ENCODE measurements at regions not wholly inside any gene's neighbourhood (a gene's known extent, or its start where the extent isn't known, plus 50 kb on each side); places are given as distances from the start of the nearest gene placed in this dataset.

GRCh38 chr5:164600274-164600673, 1094.9 kb downstream of the MAT2B start:
- no peak for FAIRE-seq
- no peak for DNase-seq (ENCODE audit: insufficient read length, low spot score)
- no peak for TF ChIP-seq POLR2A (IDR thresholded peaks at IDR 0.05; ENCODE audit: low read depth, low read length)

- FAIRE-seq (no peak), DNase-seq (ENCODE audit: insufficient read length, low spot score) (no peak)
- no peak for TF ChIP-seq POLR2A (IDR thresholded peaks at IDR 0.05; ENCODE audit: low read depth, low read length)
Measured at GRCh38 chr5:164600929-164601535, 1095.6 kb downstream of the MAT2B start.

DNA sequence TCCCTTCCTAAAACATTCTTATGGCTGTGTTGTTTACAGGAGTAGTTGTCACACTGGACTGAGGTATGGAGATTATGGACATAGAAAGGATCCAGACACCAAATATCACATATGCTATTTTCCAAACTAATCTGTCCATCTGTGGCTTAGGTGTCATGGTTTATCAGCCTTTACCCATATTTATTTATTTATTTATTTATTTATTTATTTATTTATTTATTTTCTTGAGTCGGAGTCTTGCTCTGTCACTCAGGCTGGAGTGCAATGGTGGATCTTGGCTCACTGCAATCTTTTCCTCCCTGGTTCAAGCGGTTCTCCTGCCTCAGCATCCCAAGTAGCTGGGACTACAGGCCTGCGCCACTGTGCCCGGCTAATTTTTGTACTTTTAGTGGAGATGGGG, 1103.1 kb downstream of the MAT2B start:
- TF ChIP-seq POLR2A (IDR thresholded peaks at IDR 0.05; ENCODE audit: low read depth, low read length): no peak
- DNase-seq (ENCODE audit: insufficient read length, low spot score): no peak
- no peak for FAIRE-seq

DNA sequence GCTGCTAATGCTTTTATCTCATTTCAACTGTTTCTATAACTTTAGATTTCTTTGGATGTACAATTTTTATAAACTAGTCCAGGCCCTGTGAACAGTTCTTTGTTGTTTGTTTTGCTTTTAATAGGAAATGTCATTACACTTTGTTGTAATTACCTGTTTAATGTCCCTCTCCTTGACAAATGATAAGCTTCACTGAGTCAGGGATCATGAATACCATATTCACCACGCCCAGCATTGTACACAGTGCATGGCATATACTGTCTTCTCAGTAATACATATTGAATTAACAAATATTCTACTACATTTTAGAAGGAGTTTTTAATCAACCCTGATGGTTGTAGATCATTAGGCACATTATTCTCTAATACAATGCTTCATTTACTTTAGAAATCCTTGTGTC, 1105.0 kb downstream of the MAT2B start:
- FAIRE-seq (no peak), DNase-seq (ENCODE audit: insufficient read length, low spot score) (no peak)
- no peak for TF ChIP-seq POLR2A (IDR thresholded peaks at IDR 0.05; ENCODE audit: low read depth, low read length)

DNA sequence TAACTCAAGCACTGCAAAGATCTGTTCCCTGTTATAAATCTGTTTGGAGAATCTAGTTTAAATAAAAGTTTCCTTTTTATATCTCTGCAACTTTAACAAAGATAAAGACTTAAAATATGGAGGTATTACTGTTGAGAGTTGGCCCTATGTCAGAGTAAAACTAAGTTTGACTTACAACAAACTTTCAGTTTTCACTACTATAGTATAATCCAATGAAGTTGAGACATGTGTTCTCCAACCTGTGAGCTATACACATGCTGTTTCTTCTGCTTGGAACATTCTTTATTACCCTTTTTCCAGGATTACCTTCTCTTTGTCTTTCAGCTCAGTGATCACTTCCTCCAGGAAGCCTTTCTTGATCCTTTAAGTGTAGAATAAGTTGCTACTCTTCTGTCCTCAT, 1109.3 kb downstream of the MAT2B start:
- no peak for TF ChIP-seq POLR2A (IDR thresholded peaks at IDR 0.05; ENCODE audit: low read depth, low read length)
- no peak for FAIRE-seq
- DNase-seq (ENCODE audit: insufficient read length, low spot score): no peak

DNA sequence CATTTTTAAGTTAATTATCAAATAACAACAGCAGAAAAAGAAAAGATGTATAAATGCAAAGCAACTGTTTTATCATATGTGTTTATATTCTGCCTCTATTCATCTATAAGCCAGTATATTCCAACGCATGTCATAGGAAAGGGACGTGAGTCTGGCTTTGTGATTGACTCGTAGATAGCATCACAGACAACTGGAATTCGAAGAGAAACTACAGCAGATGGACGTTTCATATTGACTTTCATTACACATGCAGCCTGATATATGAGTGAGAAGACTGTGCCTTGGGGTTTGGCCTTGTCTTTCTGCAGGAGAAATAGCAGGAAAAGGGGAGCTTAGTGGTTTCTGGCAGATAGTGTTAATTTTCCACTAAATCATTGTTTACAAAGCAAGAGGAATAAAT, 1111.9 kb downstream of the MAT2B start:
- TF ChIP-seq POLR2A (IDR thresholded peaks at IDR 0.05; ENCODE audit: low read depth, low read length): no peak
- DNase-seq (ENCODE audit: insufficient read length, low spot score) (no peak), FAIRE-seq (no peak)

GRCh38 chr5:164627021-164627420, 1121.6 kb downstream of the MAT2B start:
- FAIRE-seq (no peak), DNase-seq (ENCODE audit: insufficient read length, low spot score) (no peak)
- TF ChIP-seq POLR2A (IDR thresholded peaks at IDR 0.05; ENCODE audit: low read depth, low read length): no peak

DNA sequence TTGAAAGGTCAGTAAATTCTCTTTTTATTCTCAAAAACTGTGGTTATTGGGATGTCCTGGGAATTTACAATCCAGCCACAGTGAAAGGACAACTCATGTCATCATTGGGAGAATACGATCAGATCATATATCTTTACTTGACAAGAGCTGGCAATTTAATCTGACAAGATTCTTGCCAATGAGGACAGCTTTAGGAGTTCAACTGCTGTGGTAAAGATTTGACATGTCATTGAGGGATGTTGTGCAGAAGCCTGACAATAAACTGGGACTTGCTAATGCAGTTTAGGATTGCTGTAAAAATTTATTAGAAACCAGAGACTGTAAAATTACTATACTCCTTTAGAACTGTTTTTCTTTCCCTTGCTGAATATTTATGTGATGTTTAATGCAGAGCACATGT, 1131.0 kb downstream of the MAT2B start:
- FAIRE-seq (no peak), DNase-seq (ENCODE audit: insufficient read length, low spot score) (no peak)
- no peak for TF ChIP-seq POLR2A (IDR thresholded peaks at IDR 0.05; ENCODE audit: low read depth, low read length)

DNA sequence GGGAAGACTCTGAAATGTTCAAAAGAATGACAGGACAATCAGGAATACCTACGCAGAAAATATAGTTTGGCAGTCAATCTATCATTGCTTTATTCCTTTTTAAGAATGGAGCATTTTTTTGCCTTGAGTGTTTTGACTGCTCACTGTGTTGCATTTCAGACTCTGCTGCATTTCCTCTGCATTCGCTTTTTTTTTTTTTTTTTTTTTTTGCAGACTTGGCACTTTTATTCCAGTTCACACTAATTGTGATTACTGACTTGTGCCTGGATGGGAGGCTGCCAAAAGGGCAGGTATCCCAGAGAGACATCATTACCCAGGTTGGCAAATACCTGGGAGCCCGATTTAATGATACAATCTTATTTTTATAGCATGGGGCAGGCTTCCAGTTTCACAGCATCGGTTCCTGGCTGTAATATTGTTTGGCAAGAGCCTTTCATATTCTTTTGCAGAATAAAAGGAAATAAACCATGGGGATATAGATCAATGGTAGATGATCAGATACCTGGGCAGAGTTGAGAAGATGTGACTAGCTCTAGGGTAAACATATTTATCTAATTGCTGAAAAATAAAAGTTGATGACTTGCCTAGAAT, 1132.6 kb downstream of the MAT2B start:
- DNase-seq (ENCODE audit: insufficient read length, low spot score) (no peak), FAIRE-seq (no peak)
- no peak for TF ChIP-seq POLR2A (IDR thresholded peaks at IDR 0.05; ENCODE audit: low read depth, low read length)

GRCh38 chr5:164649266-164649665, 1143.8 kb downstream of the MAT2B start:
- TF ChIP-seq POLR2A (IDR thresholded peaks at IDR 0.05; ENCODE audit: low read depth, low read length): no peak
- DNase-seq (ENCODE audit: insufficient read length, low spot score): no peak
- FAIRE-seq: no peak

- no peak for TF ChIP-seq POLR2A (IDR thresholded peaks at IDR 0.05; ENCODE audit: low read depth, low read length)
Measured at GRCh38 chr5:164650427-164650826, 1145.0 kb downstream of the MAT2B start.

GRCh38 chr5:164651546-164652275, 1146.3 kb downstream of the MAT2B start:
- FAIRE-seq (no peak), DNase-seq (ENCODE audit: insufficient read length, low spot score) (no peak)
- TF ChIP-seq POLR2A (IDR thresholded peaks at IDR 0.05; ENCODE audit: low read depth, low read length): no peak

More at GRCh38 chr5:164650427-164650826, 1145.0 kb downstream of the MAT2B start:
- FAIRE-seq (no peak), DNase-seq (ENCODE audit: insufficient read length, low spot score) (no peak)

DNA sequence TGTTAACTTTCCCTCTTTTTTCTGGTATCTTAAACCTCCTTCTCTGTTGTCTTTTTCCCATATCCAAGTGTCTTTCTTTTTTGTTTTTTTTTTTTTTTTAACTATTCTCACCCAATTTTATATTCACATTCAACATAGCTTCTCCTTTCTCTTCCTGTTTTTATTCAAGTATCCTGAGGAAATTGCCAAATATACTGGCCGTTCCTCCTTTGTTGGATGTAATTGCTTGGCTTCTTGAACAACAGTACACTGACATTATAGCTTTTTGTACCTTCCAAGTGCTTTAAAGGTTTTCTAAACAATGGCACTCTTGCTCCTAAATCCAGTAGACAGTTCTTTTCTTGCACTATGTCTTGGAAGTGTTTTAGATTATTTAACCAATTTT, 1146.8 kb downstream of the MAT2B start:
- no peak for DNase-seq (ENCODE audit: insufficient read length, low spot score)
- no peak for TF ChIP-seq POLR2A (IDR thresholded peaks at IDR 0.05; ENCODE audit: low read depth, low read length)
- FAIRE-seq: no peak

DNA sequence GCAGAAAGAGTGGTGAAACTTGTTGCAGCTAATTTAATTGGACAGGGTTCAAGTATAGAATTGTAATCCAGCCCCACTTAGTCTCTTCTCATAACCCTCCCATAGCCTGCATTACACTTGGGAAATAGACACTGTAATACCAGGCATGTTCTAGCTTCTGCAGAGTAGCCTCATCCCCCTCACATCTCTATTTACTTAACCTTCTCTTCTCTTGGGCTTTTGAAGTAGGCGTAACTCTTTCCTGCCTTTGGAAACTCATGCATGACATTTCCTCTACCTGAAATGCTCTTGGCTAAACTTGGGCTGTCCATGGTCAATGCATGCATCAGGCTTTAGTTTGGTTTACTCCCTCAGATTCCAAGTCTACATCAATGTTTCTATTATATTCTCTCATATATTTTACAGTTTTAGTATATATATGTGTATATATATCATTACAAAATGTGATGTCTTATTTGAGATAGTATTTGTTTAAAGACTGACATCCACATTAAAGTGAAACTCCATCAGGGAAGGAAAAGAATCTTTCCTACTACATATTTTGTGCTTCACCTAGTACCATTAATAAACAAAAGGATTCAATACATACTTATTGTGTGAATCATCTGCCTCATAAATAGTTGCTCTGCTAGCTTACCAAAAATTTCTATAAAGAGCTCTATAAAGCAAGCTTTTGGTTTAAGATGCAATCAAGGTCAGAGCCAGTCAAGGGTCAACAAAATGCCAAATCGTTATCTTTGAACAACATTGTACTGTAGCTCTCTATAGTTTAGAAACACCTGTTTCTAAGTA, 1158.0 kb downstream of the MAT2B start:
- FAIRE-seq (no peak), DNase-seq (ENCODE audit: insufficient read length, low spot score) (no peak)

More for the DNA sequence above, 1158.0 kb downstream of the MAT2B start:
- TF ChIP-seq POLR2A (IDR thresholded peaks at IDR 0.05; ENCODE audit: low read depth, low read length): no peak

Data from H54 (cell line).